ENCODE measurements at regions not wholly inside any gene's neighbourhood (a gene's known extent, or its start where the extent isn't known, plus 50 kb on each side); places are given as distances from the start of the nearest gene placed in this dataset.
"Not testable (repeated sequence)": the region's sequence is repeated elsewhere in the genome, so short reads cannot be mapped to it uniquely, and the experiment has no call there.

GRCh38 chr1:45266151-45266801, 59.9 kb upstream of the ZSWIM5 start:
- Histone ChIP-seq H3K9me3 (peaks cover 0 to 6% (median 0%) of the 10 kb centered on the region in 3 donors), H3K4me3 (no peak overlapping the region), H3K4me1 (peaks cover 0 to 26% (median 3%) of the 10 kb centered on the region in 3 donors), H3K36me3 (no peaks in the 10 kb centered on the region), H3K27ac (peak overlapping the region; percentile 44 to 86 (median 86)), H3K27me3 (no peaks in the 10 kb centered on the region)
- 17 to 31% methylated on average over 6 to 7 of the region's 7 CpGs for WGBS, 2 donors (ENCODE audit: low coverage in 1 of 2)
- TF ChIP-seq POLR2A (IDR thresholded peaks at IDR 0.05) = no peak
- TF ChIP-seq EP300 (IDR thresholded peaks at IDR 0.05) = no peak
- peak; percentile 33 for TF ChIP-seq POLR2AphosphoS5 (IDR thresholded peaks at IDR 0.05)
- peak in 1 of 4 experiments; percentile 6 for TF ChIP-seq CTCF (IDR thresholded peaks at IDR 0.05)
- ATAC-seq = peak; percentile 82

- H3K4me1 ChIP-seq = peaks cover 0 to 26% (median 3%) of the 10 kb centered on the region in 3 donors
- ATAC-seq, H3K4me3 ChIP-seq, H3K27me3 ChIP-seq, H3K27ac ChIP-seq, H3K36me3 ChIP-seq, H3K9me3 ChIP-seq: not testable (repeated sequence)
- 65 to 100% methylated on average over 1 to 4 of the region's 5 CpGs for WGBS, 2 donors (ENCODE audit: low coverage in 1 of 2)
Measured at GRCh38 chr1:45268310-45268709, 58.4 kb upstream of the HPDL start.

- H3K36me3 ChIP-seq, H3K4me1 ChIP-seq, H3K27ac ChIP-seq, ATAC-seq, H3K27me3 ChIP-seq, H3K4me3 ChIP-seq, H3K9me3 ChIP-seq: not testable (repeated sequence)
- WGBS, 2 donors (ENCODE audit: low coverage in 1 of 2) = 80 to 100% methylated on average over 1 of the region's 1 CpG
Measured at GRCh38 chr1:45272267-45272666, 54.4 kb upstream of the HPDL start.

GRCh38 chr1:45272913-45273371, 53.8 kb upstream of the HPDL start:
- Histone ChIP-seq H3K27ac (no peak overlapping the region), H3K36me3 (no peaks in the 10 kb centered on the region), H3K27me3 (no peaks in the 10 kb centered on the region), H3K4me1 (no peaks in the 10 kb centered on the region), H3K9me3 (no peaks in the 10 kb centered on the region), H3K4me3 (no peak overlapping the region)
- TF ChIP-seq POLR2A (IDR thresholded peaks at IDR 0.05) = no peak
- TF ChIP-seq EP300 (IDR thresholded peaks at IDR 0.05) = no peak
- no peak for TF ChIP-seq CTCF (IDR thresholded peaks at IDR 0.05)
- no peak for TF ChIP-seq POLR2AphosphoS5 (IDR thresholded peaks at IDR 0.05)
- 86 to 88% methylated on average over 3 to 4 of the region's 4 CpGs for WGBS, 2 donors (ENCODE audit: low coverage in 1 of 2)
- ATAC-seq = no peak

GRCh38 chr1:45275054-45275453, 51.6 kb upstream of the HPDL start:
- no peaks in the 10 kb centered on the region for H3K9me3 ChIP-seq
- no peaks in the 10 kb centered on the region for H3K4me1 ChIP-seq
- TF ChIP-seq POLR2A (IDR thresholded peaks at IDR 0.05) (no peak), CTCF (IDR thresholded peaks at IDR 0.05) (no peak), EP300 (IDR thresholded peaks at IDR 0.05) (no peak), POLR2AphosphoS5 (IDR thresholded peaks at IDR 0.05) (no peak)

More at GRCh38 chr1:45275054-45275453, 51.6 kb upstream of the HPDL start:
- no peak for ATAC-seq
- H3K36me3 ChIP-seq = no peaks in the 10 kb centered on the region
- H3K27me3 ChIP-seq = no peaks in the 10 kb centered on the region
- H3K27ac ChIP-seq = no peak overlapping the region
- H3K4me3 ChIP-seq = no peak overlapping the region

Data from gastroesophageal sphincter (tissue), 4 donors.